ENCODE measurements at regions not wholly inside any gene's neighbourhood (a gene's known extent, or its start where the extent isn't known, plus 50 kb on each side); places are given as distances from the start of the nearest gene placed in this dataset.

GRCh38 chr14:82935691-82936090 is 1402.0 kb upstream of the SEL1L start:
- no peak for TF ChIP-seq TAF1 (IDR thresholded peaks at IDR 0.05; ENCODE audit: low read depth, low read length)
- no peak for TF ChIP-seq POLR2A (IDR thresholded peaks at IDR 0.05; ENCODE audit: low read depth, low read length)
- TF ChIP-seq POLR2AphosphoS5 (IDR thresholded peaks at IDR 0.05; ENCODE audit: low read depth, low read length) = no peak
- no peak for TF ChIP-seq POU2F2 (IDR thresholded peaks at IDR 0.05; ENCODE audit: low read depth, low read length)
- no peak for TF ChIP-seq SPI1 (IDR thresholded peaks at IDR 0.05; ENCODE audit: low read depth, low read length)

All from GM12891 (cell line).